NB4 (cell line): ENCODE measurements at regions not wholly inside any gene's neighbourhood (a gene's known extent, or its start where the extent isn't known, plus 50 kb on each side); places are given as distances from the start of the nearest gene placed in this dataset.

ENCODE experiments used
- DNase-seq: peaks from one replicate; pipeline ENCODE4 v3.0.0; 2010; ENCODE audit warnings: low read depth
- H3K4me3 ChIP-seq: one replicate; pipeline ENCODE4 v1.5.1; 2011; ENCODE audit warnings: mild to moderate bottlenecking, low read depth, low read length, moderate library complexity
- CTCF ChIP-seq: IDR thresholded peaks from one replicate; pipeline ENCODE4 v1.5.1; 2012; ENCODE audit warnings: low read depth, low read length
- MAX ChIP-seq: IDR thresholded peaks from 2 replicates; pipeline ENCODE4 v1.6.1; 2011; ENCODE audit warnings: low read depth, low read length
- MYC ChIP-seq: IDR thresholded peaks from 2 replicates; pipeline ENCODE4 v1.6.1; 2011; ENCODE audit warnings: low read depth, low read length
- POLR2A ChIP-seq: IDR thresholded peaks from 2 replicates; pipeline ENCODE4 v1.6.1; 2011; ENCODE audit warnings: mild to moderate bottlenecking; ENCODE audit not compliant: insufficient read length; ENCODE audit errors: extremely low read depth

GRCh38 chrX:120761810-120762209, 113.9 kb downstream of the CT47B1 start:
- TF ChIP-seq MYC = no peak
- TF ChIP-seq POLR2A = no peak
- TF ChIP-seq MAX = no peak
- no peak overlapping the region for H3K4me3 ChIP-seq
- DNase-seq = no peak

- no peak overlapping the region for H3K4me3 ChIP-seq
- TF ChIP-seq CTCF (no peak), POLR2A (no peak), MAX (no peak), MYC (no peak)
- DNase-seq = no peak
Observed at GRCh38 chrX:120759685-120760084, 116.0 kb downstream of the CT47B1 start.

GRCh38 chrX:120755066-120755846, 120.4 kb downstream of the CT47B1 start:
- DNase-seq = peak; percentile 68
- TF ChIP-seq POLR2A = no peak
- TF ChIP-seq MAX = peak; percentile 80
- no peak for TF ChIP-seq CTCF
- TF ChIP-seq MYC = peak; percentile 42; the same call in 1 of the 2 replicates
- H3K4me3 ChIP-seq = no peak overlapping the region

- no peak for TF ChIP-seq MYC
- no peak for TF ChIP-seq POLR2A
- TF ChIP-seq CTCF = no peak
- TF ChIP-seq MAX = no peak
- DNase-seq = no peak
- no peak overlapping the region for H3K4me3 ChIP-seq
Observed at GRCh38 chrX:120753413-120754251, 122.0 kb downstream of the CT47B1 start.

GRCh38 chrX:120752431-120753082, 122.7 kb upstream of the C1GALT1C1 start:
- no peak overlapping the region for H3K4me3 ChIP-seq
- TF ChIP-seq CTCF (no peak), MAX (no peak), MYC (no peak), POLR2A (no peak)
- no peak for DNase-seq
